AG20443 (cell line): ENCODE measurements at regions not wholly inside any gene's neighbourhood (a gene's known extent, or its start where the extent isn't known, plus 50 kb on each side); places are given as distances from the start of the nearest gene placed in this dataset.

ENCODE experiments used
- DNase-seq: peaks from one replicate; pipeline ENCODE4 v3.0.0; 2012; ENCODE audit warnings: low spot score, mixed read lengths

DNA sequence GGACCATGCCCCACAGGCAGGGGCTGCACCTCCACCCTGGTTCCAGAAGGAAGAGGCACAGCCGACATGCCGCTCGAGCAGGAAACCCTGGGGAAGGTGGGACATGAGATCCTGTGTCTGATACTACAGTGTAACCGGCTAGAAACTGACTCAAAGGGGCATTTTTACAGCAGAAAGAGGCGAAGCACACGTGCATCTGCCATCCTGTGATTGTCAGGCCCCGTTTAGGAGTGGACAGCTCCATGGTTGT, 62.7 kb downstream of the SIK1 start:
- no peak for DNase-seq

DNA sequence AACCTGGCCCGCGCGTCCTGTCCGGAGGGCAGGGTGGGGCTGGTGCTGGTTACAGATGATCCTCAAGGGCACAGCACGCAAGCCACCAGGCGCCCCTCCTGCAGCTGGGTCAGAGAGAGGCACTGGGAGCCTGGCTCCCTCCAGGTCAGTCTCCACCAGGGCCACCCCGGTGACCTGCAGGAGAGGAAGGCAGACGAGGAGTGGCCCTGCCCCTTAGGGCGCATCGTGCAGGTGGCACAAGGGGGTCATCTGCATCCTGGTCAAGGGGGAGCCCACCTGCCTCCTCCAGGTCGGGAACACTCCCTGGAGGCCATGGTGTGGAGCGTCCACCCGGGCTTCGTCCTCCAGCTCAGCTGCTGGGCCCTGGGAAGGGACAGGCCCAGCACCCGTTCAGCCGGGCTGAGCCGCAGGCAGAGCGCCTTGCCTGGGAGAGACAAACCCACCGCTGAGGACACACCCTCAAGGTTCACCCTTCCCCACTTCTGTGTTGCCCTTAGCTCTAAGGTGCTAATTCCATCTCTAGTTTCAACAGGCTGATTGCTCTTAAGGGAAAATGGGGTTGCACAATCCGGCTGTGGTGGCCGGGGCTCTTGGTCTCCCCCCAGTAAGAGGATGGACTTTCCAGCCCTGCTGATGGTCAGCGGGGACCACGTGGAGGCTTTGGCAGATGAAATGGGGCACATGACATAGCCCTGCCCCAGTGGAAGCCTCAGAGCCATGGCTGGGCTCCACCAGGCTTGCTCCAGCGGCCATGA, 63.2 kb downstream of the SIK1 start:
- no peak for DNase-seq

DNA sequence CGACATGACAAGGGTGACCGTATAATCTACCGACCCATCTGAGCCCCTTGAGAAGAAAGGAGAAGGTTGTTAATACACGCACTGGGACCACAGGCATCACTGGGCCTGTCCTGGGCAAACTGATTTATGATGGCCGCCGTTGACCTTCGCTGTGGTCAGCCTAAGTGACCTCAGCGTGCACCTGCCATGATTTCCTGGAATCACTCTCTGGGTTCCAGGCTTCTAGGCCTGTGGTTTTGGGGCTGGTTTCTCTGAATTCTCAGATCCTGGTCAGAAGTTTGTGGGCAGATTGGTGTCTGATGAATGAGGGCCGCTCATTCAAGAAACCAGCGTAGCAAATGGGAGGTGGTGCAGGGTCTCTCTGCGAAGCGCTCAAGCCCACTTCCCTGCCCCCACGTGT, 64.0 kb downstream of the SIK1 start:
- no peak for DNase-seq

DNA sequence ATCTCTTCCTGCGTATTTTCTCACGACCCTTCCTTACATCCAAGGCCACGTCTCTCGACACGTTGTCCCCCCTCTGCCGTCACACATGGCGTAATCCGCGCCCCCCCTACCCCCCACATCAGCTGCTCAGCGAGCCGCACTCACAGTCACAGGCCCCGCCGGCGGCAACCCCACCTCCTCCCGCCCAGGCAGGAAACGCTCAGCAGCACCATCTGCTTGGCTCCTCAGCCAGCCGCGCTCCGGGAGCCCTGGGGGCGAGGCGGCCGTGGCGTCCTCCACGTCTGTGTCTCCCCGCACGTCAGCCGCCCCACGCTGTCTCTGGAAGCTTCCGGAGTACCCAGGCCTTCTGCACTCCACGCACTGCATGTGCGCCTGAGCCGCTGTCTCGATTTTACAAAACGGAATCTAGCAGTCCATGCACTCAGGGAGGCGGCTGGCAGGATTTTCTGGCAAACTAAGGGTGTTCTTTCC, 64.6 kb downstream of the SIK1 start:
- DNase-seq, result peak; percentile 86

DNA sequence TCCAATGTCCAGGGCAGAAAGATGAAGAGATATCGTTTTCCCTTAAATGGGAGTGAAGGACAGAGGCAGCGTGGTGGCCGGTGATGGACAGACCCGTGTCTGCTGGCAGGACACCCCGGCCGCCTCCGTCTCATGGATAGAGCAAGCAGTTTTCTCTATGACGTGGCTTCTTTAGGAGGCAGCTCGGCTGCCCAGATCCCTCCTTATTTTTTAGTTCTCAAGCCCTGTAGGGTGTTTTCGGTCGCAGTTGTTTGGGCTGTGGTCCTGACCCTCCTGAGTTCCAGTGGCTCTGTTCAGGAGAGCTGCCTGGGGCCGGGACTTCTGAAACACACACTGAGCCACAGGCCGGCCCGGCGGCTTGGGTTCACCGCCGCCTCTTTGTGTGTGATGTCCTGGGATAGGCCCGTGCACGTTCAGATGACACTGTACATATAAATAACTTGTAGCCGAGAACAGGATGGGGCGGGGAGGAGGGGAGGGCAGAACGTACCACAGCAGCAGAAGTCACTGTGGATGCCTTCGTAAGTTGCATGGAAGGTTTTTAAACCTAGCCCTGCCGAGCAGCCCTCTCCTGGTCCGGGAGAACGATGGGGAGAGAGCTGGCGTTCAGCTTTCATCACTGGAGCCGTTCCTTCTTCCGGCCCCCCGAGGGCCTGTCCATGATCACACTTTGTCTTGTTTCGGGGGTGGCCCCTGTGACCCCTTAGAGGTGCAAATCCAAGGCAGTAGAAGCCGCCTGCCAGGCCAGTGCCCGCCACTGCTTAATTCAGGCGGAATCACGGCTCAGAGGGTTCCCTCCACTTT, 65.2 kb downstream of the SIK1 start:
- peak; percentile 59 for DNase-seq

DNA sequence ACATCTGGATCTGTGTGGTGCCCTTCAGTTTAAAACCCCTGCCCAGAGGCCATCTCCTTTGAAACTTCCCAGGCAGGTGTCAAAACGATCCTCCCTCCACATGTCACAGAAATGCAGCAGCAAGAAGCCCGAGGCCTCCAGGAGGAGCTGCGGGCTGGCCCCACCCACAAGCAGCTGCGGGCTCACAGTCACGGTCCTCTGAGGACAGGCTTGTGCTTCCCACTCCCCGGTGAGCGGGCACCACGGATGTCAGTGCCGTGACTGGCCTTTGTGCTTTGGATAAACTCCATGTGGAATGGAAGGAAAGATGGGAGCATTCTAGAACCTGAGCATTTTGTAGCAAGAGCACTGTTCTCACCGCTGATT, 65.8 kb downstream of the SIK1 start:
- DNase-seq, result peak; percentile 65

DNA sequence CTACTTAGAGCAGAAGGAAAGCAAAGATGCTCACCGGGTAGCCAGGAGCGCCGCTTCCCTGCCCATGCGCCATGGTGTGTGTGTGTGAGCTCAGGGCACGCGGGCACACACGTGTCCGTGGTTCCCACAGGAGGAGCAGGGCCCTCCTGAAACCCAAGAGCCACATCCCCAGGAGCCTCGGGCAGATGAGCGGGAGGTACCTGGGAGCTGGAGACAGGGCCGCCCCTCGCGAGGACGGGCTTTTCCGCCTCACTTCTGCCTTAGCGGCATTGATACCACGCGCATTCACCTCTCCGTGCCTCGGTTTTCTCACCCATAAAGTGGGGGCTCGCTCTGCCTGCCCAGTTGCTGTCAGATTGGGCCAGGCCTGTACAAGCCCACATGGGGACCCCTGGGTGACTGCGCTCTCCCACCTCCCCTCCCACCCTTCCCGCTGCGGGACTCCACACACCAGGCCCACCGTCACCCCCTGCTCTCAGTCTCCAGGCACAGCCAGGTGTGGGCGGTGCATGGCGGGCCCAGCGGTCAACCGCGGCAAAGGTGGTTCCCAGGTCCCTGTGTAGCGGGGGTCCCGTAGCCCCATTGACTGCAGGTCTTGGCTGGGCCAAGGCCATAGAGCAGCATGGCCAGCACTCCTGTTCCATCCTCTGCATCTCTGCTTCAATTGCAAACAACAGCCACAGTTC, 66.3 kb downstream of the SIK1 start:
- no peak for DNase-seq

DNA sequence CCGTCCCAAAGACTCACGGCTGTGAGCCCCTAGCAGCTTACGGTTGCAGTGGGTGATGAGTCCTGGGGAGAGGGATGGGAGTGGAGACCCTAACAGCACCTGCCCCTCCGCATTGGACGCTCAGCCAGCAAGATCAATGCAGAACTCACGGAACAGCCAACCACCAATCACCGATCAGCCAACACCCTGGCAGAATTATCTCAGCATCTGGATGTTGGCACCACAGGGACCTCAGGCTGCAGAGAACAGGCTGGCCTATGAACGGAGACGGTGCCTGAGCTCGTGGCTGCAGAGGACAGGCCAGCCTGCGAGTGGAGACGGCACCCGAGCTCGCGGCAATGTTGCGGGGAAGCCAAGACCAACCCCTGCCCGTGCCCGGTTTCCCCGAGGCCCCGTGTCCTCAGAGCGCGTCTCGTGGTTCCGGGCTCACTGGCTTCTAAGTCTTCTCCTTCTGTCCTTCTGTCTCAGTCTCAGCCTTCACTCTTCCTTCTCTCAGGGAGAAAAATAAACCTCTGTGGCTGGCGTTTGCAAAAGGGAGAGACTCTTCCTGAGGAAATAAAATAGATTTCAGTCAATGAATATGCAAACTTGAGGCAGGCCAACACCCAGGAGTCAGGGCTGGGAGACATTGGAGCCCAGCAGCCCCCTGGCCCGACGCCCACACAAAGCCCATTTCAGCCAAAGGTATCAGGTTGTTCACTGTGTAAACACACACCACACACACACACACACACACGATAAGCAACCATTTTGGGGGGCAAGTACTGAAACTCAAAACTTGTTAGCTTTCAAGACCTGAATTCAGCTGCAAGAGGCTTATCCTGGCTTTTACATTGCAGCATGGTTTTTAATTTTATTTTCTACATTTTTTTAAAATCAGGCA, 67.8 kb downstream of the SIK1 start:
- no peak for DNase-seq

DNA sequence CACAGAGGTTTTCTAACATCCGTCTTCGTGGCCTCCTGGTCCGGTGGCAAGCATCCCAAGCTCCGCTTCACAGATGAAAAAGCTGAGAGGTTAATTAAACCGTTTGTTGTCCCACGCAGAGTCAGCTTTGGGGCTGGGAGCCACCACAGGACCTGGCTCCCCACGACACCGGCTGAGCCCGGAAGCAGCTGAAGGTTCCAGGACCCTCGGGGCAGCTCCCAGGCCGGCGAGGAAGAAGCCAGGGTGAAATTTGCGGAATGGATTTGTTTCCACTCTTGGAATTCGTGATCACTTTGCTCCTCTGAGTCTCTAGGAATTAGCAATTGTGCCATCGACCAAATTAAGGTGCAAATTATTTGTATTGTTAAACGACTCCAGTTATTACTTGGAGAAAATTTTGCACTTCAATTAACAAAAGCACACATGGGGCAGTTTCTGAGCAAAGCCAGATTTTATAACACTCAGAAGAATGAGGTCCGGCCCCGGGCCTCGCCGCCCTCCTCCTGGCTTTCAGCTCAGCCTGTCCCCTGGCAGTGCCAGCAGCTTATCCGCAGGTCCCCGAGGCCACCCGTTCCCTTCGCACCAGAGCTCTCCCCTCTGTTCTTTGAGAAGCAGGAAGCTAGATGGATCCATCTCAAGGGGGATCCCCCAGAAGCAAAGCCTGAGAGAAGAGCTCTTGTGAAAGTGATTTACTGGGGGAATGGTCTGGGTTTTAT, 69.1 kb downstream of the SIK1 start:
- no peak for DNase-seq

DNA sequence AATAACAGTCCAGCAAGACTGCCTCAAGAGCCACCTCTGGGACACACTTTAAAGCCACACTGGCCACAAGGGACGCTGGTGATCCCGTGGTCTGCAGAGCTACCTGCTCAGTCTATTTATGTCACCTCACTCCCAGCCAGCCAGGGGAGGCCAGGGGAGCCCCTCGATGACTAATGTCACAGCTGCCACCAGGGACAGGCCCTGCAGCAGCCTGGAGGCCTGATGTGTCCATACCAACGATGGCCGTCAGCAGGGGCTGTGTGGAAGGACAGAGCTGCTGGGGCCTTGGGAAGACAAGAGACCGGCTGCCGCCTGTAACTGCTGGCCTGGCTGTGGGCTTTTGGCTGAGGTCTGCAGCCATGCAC, 71.0 kb downstream of the SIK1 start:
- DNase-seq, result no peak

DNA sequence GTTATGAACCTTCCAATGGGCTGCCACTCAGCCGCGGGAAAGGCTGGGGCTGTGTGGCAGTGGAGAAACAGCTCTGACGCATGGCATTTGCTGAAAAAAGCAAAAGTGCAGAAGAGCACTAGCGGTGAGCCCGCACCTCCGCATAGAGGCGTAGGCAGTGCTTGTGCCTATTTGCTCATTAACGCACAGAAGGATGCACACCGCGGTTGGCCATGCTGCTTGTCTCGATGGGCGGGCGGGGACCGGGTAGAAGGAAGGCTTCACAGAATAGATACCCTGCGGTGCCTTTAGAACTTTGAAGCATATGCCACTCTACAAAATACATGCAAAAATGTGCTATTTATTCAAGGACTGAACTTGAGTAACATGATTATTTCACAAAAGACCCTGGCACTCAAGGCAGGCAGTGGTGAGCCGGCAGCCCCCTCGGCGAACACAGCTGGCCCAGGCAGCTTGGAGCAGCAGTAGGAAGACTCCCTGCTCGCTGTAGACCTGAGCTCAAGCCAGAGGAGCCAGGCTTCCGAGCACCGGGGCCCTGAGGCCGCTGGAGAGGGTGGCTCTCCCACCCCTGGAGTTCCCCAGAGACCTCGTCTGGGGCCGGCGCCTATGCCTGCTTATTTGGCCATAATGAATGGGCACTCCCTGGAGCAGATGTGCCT, 71.5 kb downstream of the SIK1 start:
- DNase-seq, result no peak

DNA sequence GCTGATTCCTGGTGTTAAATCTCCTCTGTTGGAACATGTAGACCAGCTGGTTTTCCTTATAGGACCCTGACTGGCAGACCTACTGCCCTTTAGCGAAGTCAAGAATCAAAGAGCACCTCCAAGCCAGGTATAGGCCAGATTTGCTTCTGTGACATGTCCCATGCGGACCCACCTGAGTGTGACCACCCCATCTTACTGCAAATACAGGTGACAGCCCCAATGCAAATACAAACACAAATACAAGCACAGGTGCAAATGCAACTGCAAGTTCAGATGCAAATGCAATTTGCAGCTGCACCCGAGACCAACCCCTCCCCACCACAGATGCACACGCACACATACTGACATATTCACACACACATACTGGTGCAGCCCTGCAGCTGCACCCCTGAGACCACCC, 72.3 kb downstream of the SIK1 start:
- no peak for DNase-seq

DNA sequence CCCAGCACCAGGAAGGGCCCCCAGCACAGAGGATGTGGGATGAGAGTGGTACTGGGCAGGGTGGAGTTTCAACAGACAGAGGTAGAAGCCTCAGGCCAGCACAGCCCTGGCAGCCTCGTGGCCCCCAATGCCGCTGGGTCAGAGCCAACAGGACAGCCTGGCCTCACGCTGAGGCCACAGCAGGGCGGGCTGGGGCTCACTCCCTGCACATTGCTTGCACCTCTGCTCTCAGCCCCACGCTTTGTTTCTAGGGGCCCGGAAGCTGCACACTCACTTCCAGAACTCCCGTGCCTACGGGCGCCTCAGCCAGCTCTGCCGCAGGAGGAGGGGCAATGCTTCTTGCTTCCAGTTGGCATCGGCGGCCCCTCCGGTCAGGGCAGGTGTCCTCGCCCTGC, 72.9 kb downstream of the SIK1 start:
- DNase-seq, result no peak

DNA sequence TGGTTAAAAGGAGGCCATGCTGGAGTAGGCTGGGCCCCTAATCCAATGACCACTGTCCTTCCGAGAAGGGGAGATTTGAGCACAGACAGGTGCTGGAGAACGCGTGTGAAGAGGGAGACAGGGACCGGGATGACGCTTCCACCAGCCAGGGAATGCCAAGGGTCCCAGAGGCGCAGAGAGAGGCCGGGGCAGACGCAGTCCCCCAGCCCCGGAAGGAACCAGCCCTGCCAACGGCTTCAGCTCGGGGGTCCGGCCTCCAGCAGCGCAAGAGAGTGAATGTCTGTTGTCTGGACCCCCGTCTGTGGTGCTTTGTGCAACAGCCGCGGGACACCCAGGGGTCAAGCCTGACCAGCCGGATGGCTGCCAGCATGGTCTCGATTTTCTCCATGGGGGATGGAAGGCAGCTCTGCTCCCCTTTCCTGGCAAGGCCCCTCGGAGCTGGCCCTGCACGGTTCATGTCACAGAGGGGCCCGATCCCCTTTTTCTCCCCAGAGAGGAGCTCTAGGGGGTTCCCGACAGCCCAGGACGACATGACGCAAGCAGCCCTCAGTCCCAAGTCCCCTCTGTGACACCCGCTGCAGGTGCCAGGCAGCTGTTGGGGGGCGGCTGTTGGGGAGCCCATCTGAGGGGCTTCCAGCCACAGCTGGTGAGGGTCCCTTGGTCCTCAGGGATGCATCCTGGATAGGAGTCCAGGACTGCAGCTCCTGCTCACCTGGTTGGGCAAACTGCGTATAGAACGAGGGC, 73.5 kb downstream of the SIK1 start:
- DNase-seq, result no peak

DNA sequence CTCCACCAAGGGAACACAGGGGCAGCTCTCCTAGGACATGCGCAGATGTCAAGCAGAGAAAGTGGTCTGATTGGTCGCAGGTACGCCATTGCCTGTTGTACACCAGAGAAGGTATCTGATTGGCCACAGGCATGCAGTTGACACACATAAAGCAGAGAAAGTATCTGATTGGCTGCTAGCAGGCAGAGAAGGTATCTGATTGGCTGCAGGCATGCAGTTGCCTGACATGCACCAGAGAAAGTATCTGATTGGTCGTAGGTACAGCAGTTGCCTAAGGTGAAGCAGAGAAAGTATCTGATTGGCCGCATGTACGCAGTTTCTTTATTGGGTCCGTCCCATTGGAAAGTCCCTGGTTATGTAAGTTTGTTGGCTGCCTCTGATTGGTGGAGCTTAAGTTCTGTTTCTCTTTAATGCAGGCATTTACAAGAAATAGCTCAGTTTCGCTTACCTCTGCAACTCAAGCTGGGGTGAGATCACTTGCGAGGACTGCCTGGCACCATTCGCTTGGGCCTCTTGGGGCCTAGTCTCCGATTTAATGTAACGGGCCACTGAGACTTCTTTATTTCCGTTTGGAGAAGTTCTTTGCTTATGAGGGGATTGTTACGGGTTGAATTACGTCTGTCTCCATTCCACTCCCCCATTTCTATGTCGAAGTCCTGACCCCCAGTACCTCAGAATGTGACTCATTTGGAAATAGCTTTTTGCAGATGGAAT, 74.2 kb downstream of the SIK1 start:
- DNase-seq, result no peak

DNA sequence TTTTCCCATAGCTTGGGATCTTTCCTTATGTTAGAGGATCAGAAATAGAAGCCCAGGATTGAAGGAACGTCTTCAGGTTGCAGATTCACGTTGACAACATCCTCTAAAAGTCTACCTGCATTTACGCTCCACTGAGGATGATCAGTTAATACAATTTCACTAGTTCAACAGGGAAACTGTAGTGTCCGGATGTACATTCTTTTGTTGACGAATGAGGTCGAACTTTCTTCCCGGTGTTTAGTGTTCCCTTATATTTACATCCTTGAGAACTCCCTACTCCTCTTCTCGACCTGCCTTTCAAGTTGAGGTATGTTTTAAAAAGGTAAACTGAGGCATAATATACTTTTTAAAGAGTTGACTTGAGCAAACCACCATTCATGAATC, 74.8 kb downstream of the SIK1 start:
- DNase-seq, result no peak

DNA sequence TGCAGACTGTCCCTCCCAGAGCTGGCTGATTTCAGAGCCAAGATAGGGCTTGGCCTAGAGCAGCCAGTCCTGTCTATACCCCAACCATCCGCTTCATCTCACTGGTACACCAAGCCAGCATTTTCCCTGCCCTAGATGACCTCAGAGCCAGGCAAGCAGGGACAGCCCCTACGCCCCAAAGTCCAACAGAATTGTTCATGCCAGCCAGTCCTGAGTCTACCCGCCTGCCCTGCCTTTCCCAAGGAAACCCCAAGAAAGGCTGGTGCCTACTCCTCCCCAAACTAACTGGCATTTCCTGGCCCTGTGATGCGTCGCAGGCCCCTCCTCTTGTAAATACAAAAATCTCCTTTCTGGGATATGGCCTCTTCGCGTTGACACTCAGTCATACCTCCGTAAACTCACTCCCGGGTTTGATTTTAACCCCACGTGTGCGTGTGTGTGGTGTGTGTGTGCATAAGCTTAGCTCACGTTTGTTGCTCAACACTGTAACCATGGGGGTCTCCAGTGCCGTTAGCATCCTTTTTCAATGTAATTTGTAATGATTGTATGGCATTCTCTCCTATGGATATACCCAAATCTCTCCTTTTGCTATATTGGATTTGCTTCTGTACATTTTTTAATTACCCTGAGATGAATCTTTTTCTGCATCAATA, 75.3 kb downstream of the SIK1 start:
- DNase-seq, result no peak

DNA sequence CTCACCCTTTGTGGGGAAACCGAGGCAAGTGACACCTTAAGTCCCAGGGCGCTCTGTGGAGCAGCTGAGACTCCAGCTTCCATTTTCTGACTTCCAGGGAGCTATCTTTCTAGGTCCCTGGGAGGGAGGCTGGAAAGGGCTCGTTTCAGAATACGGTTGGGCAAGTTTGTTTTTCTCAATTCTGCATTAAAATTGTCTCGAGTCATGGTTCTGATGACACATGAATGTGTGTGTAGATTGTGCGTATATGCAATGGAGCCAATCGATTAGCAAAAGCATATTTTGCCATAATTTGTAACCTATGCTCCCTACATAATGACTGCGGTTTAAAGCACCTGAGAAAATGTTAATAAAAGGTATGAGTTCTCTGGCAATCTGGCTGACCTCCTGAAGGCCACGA, 77.3 kb downstream of the SIK1 start:
- no peak for DNase-seq

DNA sequence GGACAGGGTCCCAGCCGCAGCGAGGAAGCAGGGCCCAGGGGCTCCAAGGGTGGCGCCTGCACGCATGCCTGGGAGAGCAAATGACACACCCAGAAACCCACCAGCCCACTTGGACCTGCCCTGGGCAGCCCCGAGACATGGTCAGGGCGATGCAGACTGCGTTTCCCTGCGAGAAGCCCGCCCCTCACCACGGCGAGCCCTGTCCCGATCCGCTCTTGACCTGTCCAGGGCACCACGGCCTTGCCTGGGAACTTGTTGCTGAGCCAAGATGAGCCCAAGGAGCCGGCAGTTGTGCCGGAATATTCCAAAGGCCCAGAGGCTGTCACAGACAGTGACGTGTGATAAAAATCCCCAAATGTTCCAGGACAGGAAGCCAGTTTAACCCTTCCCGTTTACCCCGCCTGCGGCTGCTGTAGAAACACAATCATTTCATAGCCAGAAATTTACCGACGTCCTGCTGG, 78.1 kb downstream of the SIK1 start:
- no peak for DNase-seq
